A673 (cell line): ENCODE measurements at regions not wholly inside any gene's neighbourhood (a gene's known extent, or its start where the extent isn't known, plus 50 kb on each side); places are given as distances from the start of the nearest gene placed in this dataset.

Experiments used
- CTCF ChIP-seq: fragments of 300-800, 200-600 bp; sonication (generic); conservative IDR thresholded peaks from 2 replicates; pipeline ENCODE4 v1.5.1; 2017; ENCODE audit warnings: low read depth, mild to moderate bottlenecking, antibody characterized with exemption, low read length, moderate library complexity, mixed read lengths
- EZH2 ChIP-seq: fragments of 200-600 bp; sonication (generic); IDR thresholded peaks from 2 replicates; pipeline ENCODE4 v1.6.1; 2017; ENCODE audit warnings: borderline replicate concordance, low read depth, mild to moderate bottlenecking, mixed read lengths, antibody characterized with exemption, low read length; ENCODE audit not compliant: poor library complexity, severe bottlenecking

DNA sequence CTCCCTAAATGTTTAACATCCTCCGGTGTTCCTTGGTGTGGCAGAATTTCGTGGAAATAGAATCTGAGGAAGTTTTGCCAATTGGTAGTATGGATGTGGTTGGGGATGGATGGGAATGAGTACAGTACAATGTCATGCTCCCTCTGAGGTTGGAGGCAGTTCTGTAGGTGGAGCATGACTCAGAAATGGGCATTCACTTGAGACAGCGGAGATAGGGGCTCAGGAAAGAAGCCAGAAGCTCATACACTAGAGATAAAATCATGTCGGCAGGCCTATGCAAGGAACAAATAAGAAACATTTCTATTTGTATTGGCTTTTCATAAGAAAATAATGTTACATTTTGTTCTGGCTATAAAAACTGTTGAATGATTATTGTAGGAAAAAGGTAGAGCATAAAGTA lies 196.0 kb downstream of the URB2 start:
- TF ChIP-seq CTCF (no peak), EZH2 (no peak)
